Left renal cortex interstitium (tissue), 4 donors: ENCODE measurements at regions not wholly inside any gene's neighbourhood (a gene's known extent, or its start where the extent isn't known, plus 50 kb on each side); places are given as distances from the start of the nearest gene placed in this dataset.

ENCODE experiments used
- DNase-seq, 4 donors: peaks; one replicate each; pipeline ENCODE4 v3.0.0-alpha.2; 2013; ENCODE audit warnings: low read depth in 4 of 4, low spot score in 2 of 4, missing footprints in 1 of 4

GRCh38 chrX:14194711-14195110 lies 165.0 kb upstream of the GEMIN8 start:
- DNase-seq = no peak

GRCh38 chrX:14193547-14193946 lies 163.9 kb upstream of the GEMIN8 start:
- no peak for DNase-seq

GRCh38 chrX:14173873-14174272 lies 144.2 kb upstream of the GEMIN8 start:
- no peak for DNase-seq

- DNase-seq = no peak
These were observed 135.1 kb upstream of the GEMIN8 start for GRCh38 chrX:14164828-14165227.

- no peak for DNase-seq
These were observed 95.8 kb upstream of the GEMIN8 start for GRCh38 chrX:14125462-14125861.

- DNase-seq = no peak
These were observed 94.9 kb upstream of the GEMIN8 start for GRCh38 chrX:14124562-14124961.

- DNase-seq = peak in 1 of 4 donors; percentile 11
These were observed 66.0 kb upstream of the GEMIN8 start for GRCh38 chrX:14095702-14096101.

- no peak for DNase-seq
These were observed 64.5 kb upstream of the GEMIN8 start for GRCh38 chrX:14094191-14094590.

GRCh38 chrX:14084466-14084865 lies 54.8 kb upstream of the GEMIN8 start:
- DNase-seq = no peak

- DNase-seq = no peak
These were observed 54.1 kb upstream of the GEMIN8 start for GRCh38 chrX:14083783-14084182.

GRCh38 chrX:14079891-14080430 lies 50.3 kb upstream of the GEMIN8 start:
- DNase-seq = no peak
